ENCODE measurements at regions not wholly inside any gene's neighbourhood (a gene's known extent, or its start where the extent isn't known, plus 50 kb on each side); places are given as distances from the start of the nearest gene placed in this dataset.

DNA sequence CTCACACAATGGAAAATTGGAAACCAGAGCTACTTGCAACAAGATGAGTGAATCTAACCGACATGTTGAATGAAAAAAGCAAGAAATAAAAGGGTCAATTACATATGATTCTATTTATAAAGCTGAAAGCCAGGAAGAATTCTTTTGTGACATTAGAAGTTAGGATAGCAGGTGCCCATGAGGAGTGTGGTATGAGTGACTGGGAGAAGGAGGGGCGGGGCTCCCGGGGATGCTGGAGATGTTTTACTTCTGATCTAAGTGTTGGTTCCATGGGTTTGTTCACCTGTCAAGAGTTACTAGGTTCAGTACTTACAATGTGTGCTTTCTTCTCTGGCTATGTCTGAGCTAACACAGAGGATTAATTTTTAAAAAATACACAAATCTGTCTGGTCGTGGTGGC, 60.8 kb downstream of the NSMCE3 start:
- TF ChIP-seq, protein P1, sequence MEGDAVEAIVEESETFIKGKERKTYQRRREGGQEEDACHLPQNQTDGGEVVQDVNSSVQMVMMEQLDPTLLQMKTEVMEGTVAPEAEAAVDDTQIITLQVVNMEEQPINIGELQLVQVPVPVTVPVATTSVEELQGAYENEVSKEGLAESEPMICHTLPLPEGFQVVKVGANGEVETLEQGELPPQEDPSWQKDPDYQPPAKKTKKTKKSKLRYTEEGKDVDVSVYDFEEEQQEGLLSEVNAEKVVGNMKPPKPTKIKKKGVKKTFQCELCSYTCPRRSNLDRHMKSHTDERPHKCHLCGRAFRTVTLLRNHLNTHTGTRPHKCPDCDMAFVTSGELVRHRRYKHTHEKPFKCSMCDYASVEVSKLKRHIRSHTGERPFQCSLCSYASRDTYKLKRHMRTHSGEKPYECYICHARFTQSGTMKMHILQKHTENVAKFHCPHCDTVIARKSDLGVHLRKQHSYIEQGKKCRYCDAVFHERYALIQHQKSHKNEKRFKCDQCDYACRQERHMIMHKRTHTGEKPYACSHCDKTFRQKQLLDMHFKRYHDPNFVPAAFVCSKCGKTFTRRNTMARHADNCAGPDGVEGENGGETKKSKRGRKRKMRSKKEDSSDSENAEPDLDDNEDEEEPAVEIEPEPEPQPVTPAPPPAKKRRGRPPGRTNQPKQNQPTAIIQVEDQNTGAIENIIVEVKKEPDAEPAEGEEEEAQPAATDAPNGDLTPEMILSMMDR (IDR thresholded peaks at IDR 0.05; ENCODE audit: low read length, missing control alignments) = no peak
- no peak for DNase-seq (ENCODE audit: low read depth)
- H3K4me3 ChIP-seq (replicated peaks; ENCODE audit: low read depth, low read length) = no peak overlapping the region

DNA sequence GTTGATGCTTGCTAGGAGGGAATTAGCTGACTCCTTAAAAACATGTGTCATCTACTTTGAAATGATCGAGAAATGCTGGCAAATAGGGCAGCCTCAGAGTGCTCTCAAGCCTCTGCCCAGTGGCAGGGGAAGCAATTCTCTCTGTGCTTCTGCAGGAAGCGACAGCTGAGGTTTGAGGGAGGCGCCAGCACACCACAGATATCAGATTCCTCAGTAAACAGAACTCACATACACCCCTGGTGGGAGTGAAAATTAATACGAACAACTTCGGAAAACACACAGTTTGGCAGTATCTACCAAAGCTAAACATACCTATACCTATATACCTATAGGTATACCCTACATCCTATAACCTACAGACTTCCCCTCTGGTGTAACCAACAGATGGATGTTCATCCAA, 61.3 kb downstream of the NSMCE3 start:
- no peak overlapping the region for H3K4me3 ChIP-seq (replicated peaks; ENCODE audit: low read depth, low read length)
- TF ChIP-seq, protein P1 (IDR thresholded peaks at IDR 0.05; ENCODE audit: low read length, missing control alignments) = no peak
- DNase-seq (ENCODE audit: low read depth) = peak; percentile 1

DNA sequence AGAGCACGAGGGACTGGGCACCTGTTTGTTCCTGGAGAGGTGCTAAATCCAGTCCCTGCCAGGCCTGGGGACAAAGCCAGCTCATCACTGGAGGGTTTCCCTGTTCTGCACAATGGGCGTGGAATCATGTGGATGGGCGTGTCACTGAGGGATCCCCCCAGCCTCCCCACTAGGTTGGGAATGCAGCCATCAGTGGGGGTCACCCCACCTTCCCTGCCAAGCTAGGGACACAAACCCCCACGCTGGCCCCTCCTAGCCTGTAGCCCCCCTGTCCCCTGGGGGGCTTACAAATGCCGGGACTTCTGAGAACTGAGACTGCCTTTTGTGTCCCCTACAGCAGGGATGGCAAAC, 61.9 kb downstream of the NSMCE3 start:
- H3K4me3 ChIP-seq (replicated peaks; ENCODE audit: low read depth, low read length) = no peak overlapping the region
- DNase-seq (ENCODE audit: low read depth) = no peak
- TF ChIP-seq, protein P1 (IDR thresholded peaks at IDR 0.05; ENCODE audit: low read length, missing control alignments) = no peak

DNA sequence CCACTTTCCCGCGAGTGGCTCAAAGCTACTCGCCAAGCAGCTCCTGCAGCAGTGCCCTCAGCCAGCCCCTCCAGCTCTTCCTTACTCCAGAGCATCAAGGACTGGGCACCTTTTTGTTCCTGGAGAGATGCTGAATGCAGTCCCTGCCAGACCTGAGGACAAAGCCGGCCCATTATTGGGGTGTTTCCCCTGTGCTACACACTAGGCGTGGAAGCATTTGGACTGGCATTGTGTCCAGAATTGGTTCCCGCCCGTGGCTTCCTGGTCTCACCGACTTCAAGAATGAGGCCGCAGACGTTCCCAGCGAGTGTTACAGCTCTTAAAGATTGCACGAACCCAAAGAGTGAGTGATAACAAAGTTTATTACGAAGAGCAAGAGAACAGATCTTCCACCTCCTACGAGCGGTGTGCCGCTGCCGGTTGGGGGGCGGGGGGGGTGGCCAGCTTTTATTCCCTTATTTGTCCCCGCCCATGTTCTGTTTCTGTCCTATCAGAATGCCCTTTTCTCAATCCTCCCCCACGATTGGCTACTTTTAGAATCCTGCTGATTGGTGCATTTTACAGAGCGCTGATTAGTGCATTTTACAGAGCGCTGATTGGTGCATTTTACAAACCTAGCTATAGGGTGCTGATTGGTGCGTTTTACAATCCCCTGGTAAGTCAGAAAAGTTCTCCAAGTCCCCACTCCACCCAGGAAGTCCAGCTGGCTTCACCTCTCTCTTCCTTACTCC, 62.4 kb downstream of the NSMCE3 start:
- TF ChIP-seq, protein P1 (IDR thresholded peaks at IDR 0.05; ENCODE audit: low read length, missing control alignments) = no peak
- no peak overlapping the region for H3K4me3 ChIP-seq (replicated peaks; ENCODE audit: low read depth, low read length)
- DNase-seq (ENCODE audit: low read depth) = no peak

DNA sequence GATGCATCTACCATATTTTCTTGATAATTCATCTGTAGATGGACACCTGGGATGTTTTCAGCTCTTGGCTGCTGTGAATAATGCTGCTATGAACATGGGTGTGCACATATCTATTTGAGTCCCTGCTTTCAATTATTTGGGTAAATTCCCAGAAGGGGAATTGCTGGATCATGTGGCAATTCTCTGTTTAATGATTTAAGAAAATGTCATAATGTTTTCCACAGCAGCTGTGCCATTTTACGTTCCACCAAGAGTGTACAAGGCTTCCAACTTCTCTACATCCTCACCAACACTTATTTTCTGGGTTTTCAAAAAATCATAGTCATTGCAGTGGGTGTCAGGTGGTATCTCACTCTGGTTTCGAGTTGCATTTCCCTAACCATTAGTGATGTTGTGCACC, 64.4 kb downstream of the NSMCE3 start:
- no peak overlapping the region for H3K4me3 ChIP-seq (replicated peaks; ENCODE audit: low read depth, low read length)
- no peak for DNase-seq (ENCODE audit: low read depth)
- TF ChIP-seq, protein P1 (IDR thresholded peaks at IDR 0.05; ENCODE audit: low read length, missing control alignments) = no peak

DNA sequence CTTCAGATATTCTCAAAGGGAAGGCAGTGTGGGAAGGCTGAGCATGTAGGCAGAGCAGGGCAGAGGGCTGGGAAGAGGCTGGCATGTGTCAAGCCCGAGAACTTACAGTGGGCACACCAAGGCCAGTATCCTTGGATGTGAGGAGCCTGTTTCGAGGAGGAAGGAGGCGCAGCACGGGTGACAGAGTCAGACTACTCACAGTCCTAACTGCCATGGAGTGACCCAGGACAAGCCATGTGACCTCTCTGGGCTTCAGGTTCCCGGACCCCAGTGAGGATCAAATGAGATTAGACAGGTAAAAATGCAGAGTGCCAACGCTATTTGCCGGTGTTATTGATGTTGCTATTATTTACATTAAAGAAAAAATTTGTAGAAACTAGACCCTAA, 65.3 kb downstream of the NSMCE3 start:
- no peak overlapping the region for H3K4me3 ChIP-seq (replicated peaks; ENCODE audit: low read depth, low read length)
- TF ChIP-seq, protein P1 (IDR thresholded peaks at IDR 0.05; ENCODE audit: low read length, missing control alignments) = no peak
- no peak for DNase-seq (ENCODE audit: low read depth)

DNA sequence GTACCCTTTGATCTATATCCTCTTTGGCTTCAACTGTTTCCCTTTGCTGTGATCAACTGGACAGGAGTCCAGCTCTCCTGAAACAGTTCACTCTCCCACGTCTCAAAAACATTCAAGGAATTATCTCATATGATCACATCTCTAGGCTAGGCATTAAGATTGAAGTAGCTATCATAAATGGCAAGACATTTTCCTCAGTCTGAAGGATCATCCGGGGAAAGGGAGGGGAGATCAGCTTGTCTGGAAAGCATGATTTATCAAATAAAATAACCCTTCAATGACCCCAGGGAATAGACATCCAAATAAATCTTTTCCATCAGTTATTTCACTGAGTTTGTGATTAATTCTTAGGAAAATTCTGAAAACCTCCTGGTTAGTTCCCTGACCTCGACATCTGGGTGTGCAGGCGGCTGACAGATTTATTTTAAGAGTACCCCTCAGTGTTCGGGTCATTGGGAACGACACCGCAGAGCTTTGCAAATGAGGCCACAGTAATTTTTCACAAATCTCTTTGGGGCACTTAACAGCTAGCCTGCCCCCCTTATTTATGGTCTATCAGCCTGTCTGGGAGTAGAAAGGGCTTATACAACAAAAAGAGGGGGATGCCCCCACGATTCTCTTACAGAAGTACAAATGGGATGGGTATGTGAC, 65.8 kb downstream of the NSMCE3 start:
- no peak overlapping the region for H3K4me3 ChIP-seq (replicated peaks; ENCODE audit: low read depth, low read length)
- no peak for DNase-seq (ENCODE audit: low read depth)
- TF ChIP-seq, protein P1 (IDR thresholded peaks at IDR 0.05; ENCODE audit: low read length, missing control alignments) = no peak

Measured in fibroblast of pulmonary artery (primary cell).